ENCODE measurements at regions not wholly inside any gene's neighbourhood (a gene's known extent, or its start where the extent isn't known, plus 50 kb on each side); places are given as distances from the start of the nearest gene placed in this dataset.

DNA sequence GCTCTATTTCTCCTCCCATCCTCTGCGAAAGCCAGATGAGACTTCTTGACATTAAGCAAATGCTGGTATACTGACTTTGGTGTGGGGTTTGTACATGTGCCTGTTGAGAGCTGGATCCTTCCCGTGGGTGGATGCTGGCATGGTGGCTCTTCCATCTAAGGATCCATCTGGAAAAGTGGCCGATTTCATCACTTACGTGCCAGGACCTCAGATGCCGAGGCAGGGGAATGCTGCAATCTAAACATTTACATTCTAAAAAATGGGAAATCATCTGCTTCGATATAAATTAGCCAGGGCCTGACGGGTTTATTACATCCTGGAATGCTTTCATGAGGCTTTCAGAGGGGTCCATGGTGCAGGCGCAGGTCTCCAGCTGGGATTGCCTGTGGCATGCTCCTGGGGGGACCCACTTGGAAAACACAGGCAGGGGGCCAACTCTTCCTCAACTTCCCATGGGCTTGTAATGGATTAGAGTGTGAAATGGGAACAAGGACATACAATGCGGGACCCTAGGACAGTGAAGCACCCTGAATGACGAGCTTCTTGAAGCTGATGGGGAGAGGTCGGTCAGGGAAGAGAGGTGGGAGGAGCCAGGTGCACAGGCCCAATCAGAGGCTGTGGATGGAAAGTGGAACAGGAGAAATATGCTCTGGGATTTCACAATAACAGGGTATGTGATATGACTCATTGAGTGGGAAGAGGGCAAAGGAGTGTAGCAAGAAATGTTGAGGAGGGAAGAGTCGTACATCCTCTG, 105.5 kb upstream of the PITX1 start:
- ChIA-PET POLR2A (no interaction called here), CTCF (no interaction called here)
- no peak overlapping the region for H3K4me3 ChIP-seq (ENCODE audit: low read length)
- no peak for DNase-seq
- intact Hi-C loops (cut with micrococcal nuclease): no loop called here
- no peaks in the 10 kb centered on the region for H3K36me3 ChIP-seq (ENCODE audit: control insufficient read depth in 2 of 3, insufficient read depth in 3 of 3, low read length in 3 of 3)
- Mint-ChIP-seq H3K27me3 (peaks cover 4 to 9% (median 7%) of the 10 kb centered on the region in 5 donors), H3K9me3 (peaks cover 0 to 2% (median 0%) of the 10 kb centered on the region in 11 donors), H3K27ac (no peak overlapping the region), H3K4me1 (peaks cover 0 to 2% (median 0%) of the 10 kb centered on the region in 7 donors), H3K4me3 (no peak overlapping the region), H3K36me3 (no peaks in the 10 kb centered on the region)
- no peaks in the 10 kb centered on the region for H3K4me1 ChIP-seq (ENCODE audit: control insufficient read depth in 2 of 2, insufficient read depth in 2 of 2, low read length in 2 of 2)
- no peak overlapping the region for H3K27ac ChIP-seq (ENCODE audit: low read depth, low read length)
- no peaks in the 10 kb centered on the region for H3K27me3 ChIP-seq (ENCODE audit: control insufficient read depth in 2 of 2, insufficient read depth in 2 of 2, low read length in 2 of 2)
- peak; percentile 23 for ATAC-seq
- H3K9me3 ChIP-seq (ENCODE audit: control insufficient read depth in 2 of 3, low read length in 3 of 3): no peaks in the 10 kb centered on the region

DNA sequence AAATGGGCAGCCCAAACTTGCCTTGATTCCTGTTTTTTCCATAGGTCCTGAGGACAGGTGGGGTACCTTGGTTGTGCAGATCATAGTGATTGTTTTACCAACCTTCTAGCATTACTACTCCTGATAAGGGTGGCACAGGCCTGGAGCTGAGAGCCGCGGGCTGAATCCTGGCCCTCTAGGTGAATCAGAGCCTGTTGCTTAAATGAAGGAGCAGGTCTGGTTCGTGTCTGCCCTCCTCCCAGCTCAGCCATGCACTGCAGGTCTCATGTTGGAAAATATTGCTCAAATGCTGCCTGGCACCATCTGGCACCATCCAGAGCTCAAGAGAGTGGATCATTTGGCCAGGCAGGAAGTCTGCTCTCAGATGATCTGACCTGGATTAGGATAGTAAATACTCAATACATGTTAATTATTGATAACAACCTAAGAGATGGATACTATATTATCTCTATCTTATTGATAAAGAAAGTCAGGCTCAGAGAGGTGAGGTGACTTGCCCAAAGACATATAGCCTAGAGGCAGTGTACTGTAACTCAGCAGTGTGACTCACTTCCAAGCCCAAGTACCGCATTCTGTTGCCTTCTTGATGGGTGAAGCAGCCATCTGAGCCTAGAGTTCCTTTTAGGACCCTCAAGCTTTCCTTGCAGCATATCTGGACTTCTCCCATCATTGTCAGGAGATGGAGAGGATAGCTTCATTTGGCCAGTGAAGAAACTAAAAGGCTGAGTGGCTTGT, 104.3 kb upstream of the PITX1 start:
- Mint-ChIP-seq H3K27ac (no peak overlapping the region), H3K36me3 (no peaks in the 10 kb centered on the region), H3K27me3 (peaks cover 2 to 10% (median 4%) of the 10 kb centered on the region in 5 donors), H3K9me3 (no peaks in the 10 kb centered on the region), H3K4me1 (peaks cover 0 to 2% (median 0%) of the 10 kb centered on the region in 7 donors), H3K4me3 (no peak overlapping the region)
- ChIA-PET CTCF (no interaction called here), POLR2A (no interaction called here)
- Histone ChIP-seq H3K27me3 (ENCODE audit: control insufficient read depth in 2 of 2, insufficient read depth in 2 of 2, low read length in 2 of 2) (no peaks in the 10 kb centered on the region), H3K4me3 (ENCODE audit: low read length) (no peak overlapping the region), H3K36me3 (ENCODE audit: control insufficient read depth in 2 of 3, insufficient read depth in 3 of 3, low read length in 3 of 3) (no peaks in the 10 kb centered on the region), H3K9me3 (ENCODE audit: control insufficient read depth in 2 of 3, low read length in 3 of 3) (no peaks in the 10 kb centered on the region), H3K4me1 (ENCODE audit: control insufficient read depth in 2 of 2, insufficient read depth in 2 of 2, low read length in 2 of 2) (no peaks in the 10 kb centered on the region), H3K27ac (ENCODE audit: low read depth, low read length) (no peak overlapping the region)
- intact Hi-C loops (cut with micrococcal nuclease): no loop called here
- ATAC-seq (no peak), DNase-seq (no peak)

DNA sequence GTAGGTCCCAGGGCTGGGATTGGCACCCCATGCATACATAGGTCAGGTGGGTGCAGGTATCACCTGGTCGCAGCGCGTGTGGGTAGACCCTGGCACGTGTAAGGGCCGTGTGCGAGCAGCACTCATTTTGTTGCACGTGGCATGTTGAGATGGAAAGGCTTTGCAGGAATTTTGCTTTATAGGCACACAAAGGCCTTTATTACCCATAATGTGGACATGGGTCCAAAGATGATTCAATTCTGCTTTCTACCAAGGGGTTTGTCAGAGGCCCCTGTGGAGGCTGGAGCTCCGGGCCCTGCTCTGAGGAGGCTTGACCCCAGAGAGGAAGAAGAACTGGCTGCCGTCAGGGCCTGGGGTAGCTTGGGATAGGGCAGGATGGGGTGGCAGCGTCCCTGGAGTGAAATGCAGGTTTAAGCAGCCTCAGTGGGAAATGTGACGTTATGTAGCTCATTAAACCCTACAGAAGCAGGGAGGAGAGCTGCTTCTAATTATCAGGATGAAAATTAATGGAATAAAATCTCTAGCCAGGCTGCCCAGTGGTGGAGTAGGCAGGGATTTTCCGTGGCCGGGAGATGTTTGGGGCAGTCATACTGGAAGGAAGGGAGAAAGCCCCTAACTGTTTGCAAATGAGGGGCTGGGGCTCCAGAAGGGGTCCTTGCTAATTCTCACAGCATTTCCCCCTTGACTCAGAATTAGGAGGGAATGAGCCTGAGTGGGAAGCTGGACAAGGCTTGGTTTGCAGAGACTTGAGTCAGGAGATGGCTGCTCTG, 103.3 kb upstream of the PITX1 start:
- Histone ChIP-seq H3K4me1 (ENCODE audit: control insufficient read depth in 2 of 2, insufficient read depth in 2 of 2, low read length in 2 of 2) (no peaks in the 10 kb centered on the region), H3K36me3 (ENCODE audit: control insufficient read depth in 2 of 3, insufficient read depth in 3 of 3, low read length in 3 of 3) (no peaks in the 10 kb centered on the region), H3K9me3 (ENCODE audit: control insufficient read depth in 2 of 3, low read length in 3 of 3) (no peaks in the 10 kb centered on the region), H3K4me3 (ENCODE audit: low read length) (no peak overlapping the region), H3K27ac (ENCODE audit: low read depth, low read length) (no peak overlapping the region), H3K27me3 (ENCODE audit: control insufficient read depth in 2 of 2, insufficient read depth in 2 of 2, low read length in 2 of 2) (no peaks in the 10 kb centered on the region)
- ATAC-seq (no peak), DNase-seq (no peak)
- Mint-ChIP-seq H3K9me3 (no peaks in the 10 kb centered on the region), H3K36me3 (no peaks in the 10 kb centered on the region), H3K4me1 (peaks cover 0 to 2% (median 0%) of the 10 kb centered on the region in 7 donors), H3K4me3 (no peak overlapping the region), H3K27me3 (peaks cover 2 to 10% (median 4%) of the 10 kb centered on the region in 5 donors), H3K27ac (no peak overlapping the region)
- intact Hi-C loops (cut with micrococcal nuclease): no loop called here
- POLR2A ChIA-PET: no interaction called here
- CTCF ChIA-PET: no interaction called here

DNA sequence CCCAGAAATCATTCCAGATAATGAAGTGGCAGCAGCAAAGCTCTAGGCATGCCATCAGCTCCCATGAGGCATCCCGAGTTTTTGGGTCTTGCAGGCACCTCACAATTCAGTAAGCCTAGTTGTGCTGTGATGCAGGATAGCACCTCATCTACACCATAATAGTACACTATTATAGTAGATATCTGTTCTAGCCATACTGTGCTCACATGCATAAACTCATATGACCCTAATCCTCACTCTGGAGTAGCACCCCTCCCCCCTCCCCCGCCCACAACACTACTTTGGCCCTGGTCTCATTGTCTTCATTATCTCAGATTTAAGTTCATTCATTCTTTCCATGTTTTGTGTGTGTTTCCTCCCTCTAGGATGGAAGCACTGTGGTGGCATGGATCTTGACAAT, 102.5 kb upstream of the PITX1 start:
- H3K27ac Mint-ChIP-seq: no peak overlapping the region
- intact Hi-C loops (cut with micrococcal nuclease): no loop called here

DNA sequence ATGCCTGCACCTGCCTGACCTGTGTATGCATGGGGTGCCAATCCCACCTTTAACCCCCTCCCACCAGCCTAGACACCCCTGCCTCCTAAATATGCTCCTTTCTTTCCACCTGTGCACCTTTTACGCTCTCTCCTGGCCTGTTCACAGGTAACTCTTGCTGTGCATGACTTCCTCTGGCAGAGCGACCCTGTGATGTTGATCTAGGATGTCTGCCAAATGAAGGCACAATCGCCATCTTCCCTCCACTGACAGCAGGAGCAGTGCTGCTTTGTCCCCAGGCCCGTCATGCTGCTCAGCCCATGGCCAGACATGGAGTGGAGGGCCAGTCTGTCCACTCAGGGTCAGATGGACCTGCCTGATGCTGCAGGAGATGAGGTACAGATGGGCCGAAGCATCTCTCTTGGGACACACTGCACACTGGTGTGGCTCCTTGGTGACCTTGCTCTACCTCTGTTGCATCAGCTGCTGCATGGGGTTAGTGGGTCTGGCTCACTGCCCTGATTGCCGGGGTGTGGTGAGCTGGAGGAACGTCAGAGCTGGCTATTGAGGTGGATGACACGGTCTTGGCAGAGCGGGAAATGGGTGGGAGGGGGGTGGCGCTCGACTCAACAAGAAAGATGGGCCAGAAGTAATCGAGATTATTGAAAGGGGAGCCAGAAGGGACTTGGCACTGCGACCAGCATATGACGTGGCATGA, 101.7 kb upstream of the PITX1 start:
- POLR2A ChIA-PET: no interaction called here
- CTCF ChIA-PET: interaction anchor here (0.6 kb wide), 1 partner anchor 92 kb away, joined by 3 read pairs; no protein-coding TSS in a partner anchor
- no peak overlapping the region for H3K27ac Mint-ChIP-seq

More for the DNA sequence above, 102.5 kb upstream of the PITX1 start:
- Histone ChIP-seq H3K9me3 (ENCODE audit: control insufficient read depth in 2 of 3, low read length in 3 of 3) (no peaks in the 10 kb centered on the region), H3K4me1 (ENCODE audit: control insufficient read depth in 2 of 2, insufficient read depth in 2 of 2, low read length in 2 of 2) (no peaks in the 10 kb centered on the region), H3K36me3 (ENCODE audit: control insufficient read depth in 2 of 3, insufficient read depth in 3 of 3, low read length in 3 of 3) (no peaks in the 10 kb centered on the region), H3K27ac (ENCODE audit: low read depth, low read length) (no peak overlapping the region), H3K27me3 (ENCODE audit: control insufficient read depth in 2 of 2, insufficient read depth in 2 of 2, low read length in 2 of 2) (no peaks in the 10 kb centered on the region), H3K4me3 (ENCODE audit: low read length) (no peak overlapping the region)
- POLR2A ChIA-PET: no interaction called here
- Mint-ChIP-seq H3K27me3 (peaks cover 2 to 10% (median 4%) of the 10 kb centered on the region in 5 donors), H3K4me1 (peaks cover 0 to 2% (median 0%) of the 10 kb centered on the region in 7 donors), H3K9me3 (no peaks in the 10 kb centered on the region), H3K4me3 (no peak overlapping the region), H3K36me3 (no peaks in the 10 kb centered on the region)
- CTCF ChIA-PET: interaction anchor here (0.6 kb wide), 1 partner anchor 91 kb away, joined by 3 read pairs; no protein-coding TSS in a partner anchor
- ATAC-seq (no peak), DNase-seq (no peak)

DNA sequence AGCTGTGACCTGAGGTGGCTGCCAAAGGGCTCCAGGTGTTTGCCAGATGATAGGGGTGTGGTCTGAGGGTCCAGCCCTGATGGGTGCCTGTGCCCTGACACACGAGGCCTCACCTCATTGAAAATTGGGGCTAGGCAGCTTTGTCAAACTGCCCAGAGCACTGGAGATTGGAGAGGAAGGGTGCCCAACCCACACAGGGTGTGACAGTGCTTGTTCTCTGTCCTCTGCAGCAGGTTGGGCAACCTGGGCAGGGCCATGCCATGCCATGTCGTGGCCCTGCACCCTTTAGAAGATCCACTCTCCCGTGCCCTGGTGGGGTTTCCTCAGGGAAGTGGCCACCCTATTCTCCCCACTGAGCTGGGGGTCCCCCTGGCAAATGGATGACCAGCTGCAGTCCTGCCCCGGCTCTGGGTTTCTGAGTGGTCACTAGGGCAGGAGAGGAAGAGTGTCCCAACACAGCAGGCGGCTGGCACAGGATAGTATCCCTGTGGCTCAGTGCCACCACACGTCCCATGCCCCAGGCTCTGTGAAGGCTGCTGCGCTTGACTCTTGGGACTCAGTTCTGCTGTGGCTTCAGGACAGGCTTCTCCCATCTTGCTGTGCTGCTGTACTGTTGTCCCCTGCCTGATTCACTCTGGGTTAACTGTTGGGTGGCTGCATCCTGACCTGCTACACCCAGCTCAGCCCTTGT, 100.8 kb upstream of the PITX1 start:
- Mint-ChIP-seq H3K4me3 (no peak overlapping the region), H3K36me3 (no peaks in the 10 kb centered on the region), H3K27ac (no peak overlapping the region), H3K27me3 (peaks cover 2 to 9% (median 3%) of the 10 kb centered on the region in 5 donors), H3K9me3 (no peaks in the 10 kb centered on the region), H3K4me1 (peaks cover 0 to 5% (median 4%) of the 10 kb centered on the region in 7 donors)
- no peaks in the 10 kb centered on the region for H3K27me3 ChIP-seq (ENCODE audit: control insufficient read depth in 2 of 2, insufficient read depth in 2 of 2, low read length in 2 of 2)
- no peak for ATAC-seq
- ChIA-PET POLR2A (no interaction called here), CTCF (no interaction called here)
- intact Hi-C loops (cut with micrococcal nuclease): no loop called here
- DNase-seq: no peak
- no peaks in the 10 kb centered on the region for H3K9me3 ChIP-seq (ENCODE audit: control insufficient read depth in 2 of 3, low read length in 3 of 3)
- H3K36me3 ChIP-seq (ENCODE audit: control insufficient read depth in 2 of 3, insufficient read depth in 3 of 3, low read length in 3 of 3): no peaks in the 10 kb centered on the region
- no peaks in the 10 kb centered on the region for H3K4me1 ChIP-seq (ENCODE audit: control insufficient read depth in 2 of 2, insufficient read depth in 2 of 2, low read length in 2 of 2)
- no peak overlapping the region for H3K4me3 ChIP-seq (ENCODE audit: low read length)
- no peak overlapping the region for H3K27ac ChIP-seq (ENCODE audit: low read depth, low read length)

More for the DNA sequence above, 101.7 kb upstream of the PITX1 start:
- Histone ChIP-seq H3K27me3 (ENCODE audit: control insufficient read depth in 2 of 2, insufficient read depth in 2 of 2, low read length in 2 of 2) (no peaks in the 10 kb centered on the region), H3K9me3 (ENCODE audit: control insufficient read depth in 2 of 3, low read length in 3 of 3) (no peaks in the 10 kb centered on the region), H3K4me1 (ENCODE audit: control insufficient read depth in 2 of 2, insufficient read depth in 2 of 2, low read length in 2 of 2) (no peaks in the 10 kb centered on the region), H3K4me3 (ENCODE audit: low read length) (no peak overlapping the region), H3K27ac (ENCODE audit: low read depth, low read length) (no peak overlapping the region), H3K36me3 (ENCODE audit: control insufficient read depth in 2 of 3, insufficient read depth in 3 of 3, low read length in 3 of 3) (no peaks in the 10 kb centered on the region)
- Mint-ChIP-seq H3K4me1 (peaks cover 0 to 2% (median 0%) of the 10 kb centered on the region in 7 donors), H3K4me3 (no peak overlapping the region), H3K27me3 (peaks cover 2 to 10% (median 4%) of the 10 kb centered on the region in 5 donors), H3K9me3 (no peaks in the 10 kb centered on the region), H3K36me3 (no peaks in the 10 kb centered on the region)
- ATAC-seq: peak; percentile 28
- no peak for DNase-seq
- intact Hi-C loops (cut with micrococcal nuclease): no loop called here

Measured in naive thymus-derived CD4-positive, alpha-beta T cell (primary cell).